ENCODE measurements at regions not wholly inside any gene's neighbourhood (a gene's known extent, or its start where the extent isn't known, plus 50 kb on each side); places are given as distances from the start of the nearest gene placed in this dataset.

- no peak for FAIRE-seq
- TF ChIP-seq, protein P1, sequence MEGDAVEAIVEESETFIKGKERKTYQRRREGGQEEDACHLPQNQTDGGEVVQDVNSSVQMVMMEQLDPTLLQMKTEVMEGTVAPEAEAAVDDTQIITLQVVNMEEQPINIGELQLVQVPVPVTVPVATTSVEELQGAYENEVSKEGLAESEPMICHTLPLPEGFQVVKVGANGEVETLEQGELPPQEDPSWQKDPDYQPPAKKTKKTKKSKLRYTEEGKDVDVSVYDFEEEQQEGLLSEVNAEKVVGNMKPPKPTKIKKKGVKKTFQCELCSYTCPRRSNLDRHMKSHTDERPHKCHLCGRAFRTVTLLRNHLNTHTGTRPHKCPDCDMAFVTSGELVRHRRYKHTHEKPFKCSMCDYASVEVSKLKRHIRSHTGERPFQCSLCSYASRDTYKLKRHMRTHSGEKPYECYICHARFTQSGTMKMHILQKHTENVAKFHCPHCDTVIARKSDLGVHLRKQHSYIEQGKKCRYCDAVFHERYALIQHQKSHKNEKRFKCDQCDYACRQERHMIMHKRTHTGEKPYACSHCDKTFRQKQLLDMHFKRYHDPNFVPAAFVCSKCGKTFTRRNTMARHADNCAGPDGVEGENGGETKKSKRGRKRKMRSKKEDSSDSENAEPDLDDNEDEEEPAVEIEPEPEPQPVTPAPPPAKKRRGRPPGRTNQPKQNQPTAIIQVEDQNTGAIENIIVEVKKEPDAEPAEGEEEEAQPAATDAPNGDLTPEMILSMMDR (IDR thresholded peaks at IDR 0.05; ENCODE audit: insufficient read depth, missing control alignments), result no peak
- no peak for DNase-seq (ENCODE audit: insufficient read length, low spot score)
These were observed 142.2 kb downstream of the ERMARD start for GRCh38 chr6:169893624-169894023.

- TF ChIP-seq, protein P1 (IDR thresholded peaks at IDR 0.05; ENCODE audit: insufficient read depth, missing control alignments), result no peak
- FAIRE-seq (no peak), DNase-seq (ENCODE audit: insufficient read length, low spot score) (no peak)
These were observed 140.4 kb downstream of the ERMARD start for GRCh38 chr6:169891846-169892245.

- DNase-seq (ENCODE audit: insufficient read length, low spot score), result no peak
- TF ChIP-seq, protein P1 (IDR thresholded peaks at IDR 0.05; ENCODE audit: insufficient read depth, missing control alignments), result no peak
- FAIRE-seq, result no peak
These were observed 140.0 kb downstream of the ERMARD start for GRCh38 chr6:169891421-169891820.

DNA sequence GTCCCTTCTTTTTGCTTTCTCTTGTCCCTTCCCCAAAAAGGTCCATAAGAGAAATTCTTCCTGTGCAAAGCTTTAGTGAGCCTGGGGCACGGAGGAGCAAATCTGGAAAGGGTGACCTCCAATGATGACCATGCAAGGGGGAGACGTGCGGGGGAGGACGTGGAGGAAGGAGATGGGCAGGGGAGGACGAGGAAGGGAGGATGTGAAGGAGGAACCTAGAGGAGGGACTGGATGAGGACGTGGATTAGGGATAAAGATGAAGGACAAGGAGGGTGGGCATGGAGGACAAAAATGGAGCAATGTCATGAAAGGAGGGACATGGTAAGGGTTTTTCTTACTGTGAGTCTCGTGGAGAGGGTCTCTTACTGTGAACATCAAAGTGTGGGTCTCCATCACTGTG, 139.5 kb downstream of the ERMARD start:
- FAIRE-seq (no peak), DNase-seq (ENCODE audit: insufficient read length, low spot score) (no peak)
- TF ChIP-seq, protein P1 (IDR thresholded peaks at IDR 0.05; ENCODE audit: insufficient read depth, missing control alignments), result no peak

DNA sequence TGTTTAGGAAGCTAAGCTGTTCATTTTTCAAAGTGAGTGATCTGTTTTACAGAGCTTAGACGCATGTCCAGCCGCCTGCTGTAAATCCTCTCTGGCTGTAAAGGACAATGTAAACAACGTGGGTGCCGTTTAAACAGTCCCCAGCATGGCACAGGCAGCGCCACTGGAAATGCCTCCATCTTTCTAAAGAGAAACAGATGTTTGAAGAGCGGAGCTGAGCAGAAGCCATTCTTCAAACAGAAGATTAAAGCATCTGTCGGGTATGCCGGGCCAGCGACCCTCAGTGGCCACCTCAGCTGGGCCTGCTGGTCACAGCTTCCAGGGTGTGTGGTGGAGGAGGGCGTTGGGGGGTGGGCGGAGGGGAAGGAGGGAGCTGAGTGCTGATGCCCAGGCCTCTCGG, 138.6 kb downstream of the ERMARD start:
- TF ChIP-seq, protein P1 (IDR thresholded peaks at IDR 0.05; ENCODE audit: insufficient read depth, missing control alignments), result no peak
- DNase-seq (ENCODE audit: insufficient read length, low spot score), result no peak

GRCh38 chr6:169887529-169888140, 136.2 kb downstream of the ERMARD start:
- FAIRE-seq (no peak), DNase-seq (ENCODE audit: insufficient read length, low spot score) (no peak)
- TF ChIP-seq, protein P1 (IDR thresholded peaks at IDR 0.05; ENCODE audit: insufficient read depth, missing control alignments), result no peak

More for the DNA sequence above, 138.6 kb downstream of the ERMARD start:
- no peak for FAIRE-seq

DNA sequence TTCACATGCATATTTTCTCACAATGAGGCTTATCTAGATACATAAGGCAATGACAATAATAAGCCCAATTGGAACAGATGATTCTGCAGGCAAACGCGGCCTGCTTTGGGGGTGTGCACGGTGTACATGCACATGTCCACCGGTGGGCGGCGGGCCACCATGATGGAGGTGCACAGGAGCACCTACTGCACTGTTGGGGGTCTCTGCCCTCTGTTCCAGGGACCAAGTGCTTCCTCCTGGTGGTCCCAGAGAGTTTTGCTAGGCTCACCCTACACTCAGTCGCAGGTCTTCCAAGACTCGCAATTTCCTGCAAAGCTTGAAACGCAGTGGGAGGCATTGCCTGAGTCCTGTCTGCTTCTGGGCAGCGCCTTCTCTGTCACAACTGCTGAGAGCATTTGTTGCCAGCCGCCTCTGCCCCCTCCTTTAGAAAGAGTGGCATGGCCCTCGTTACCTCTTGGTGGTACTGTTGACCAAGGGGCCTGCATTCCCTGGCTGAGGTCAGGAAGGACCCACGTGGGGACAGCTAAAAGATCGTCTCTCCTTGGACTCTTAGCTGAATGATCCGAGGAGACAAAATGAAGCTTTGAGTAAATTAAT, 135.3 kb downstream of the ERMARD start:
- TF ChIP-seq, protein P1 (IDR thresholded peaks at IDR 0.05; ENCODE audit: insufficient read depth, missing control alignments), result no peak
- DNase-seq (ENCODE audit: insufficient read length, low spot score), result no peak
- FAIRE-seq, result no peak
